ENCODE measurements at regions not wholly inside any gene's neighbourhood (a gene's known extent, or its start where the extent isn't known, plus 50 kb on each side); places are given as distances from the start of the nearest gene placed in this dataset.
"Not testable (repeated sequence)": the region's sequence is repeated elsewhere in the genome, so short reads cannot be mapped to it uniquely, and the experiment has no call there.

- Histone ChIP-seq H3K4me1 (no peaks in the 10 kb centered on the region), H3K4me3 (no peak overlapping the region), H3K9me3 (no peaks in the 10 kb centered on the region), H3K27me3 (ENCODE audit: low read depth) (no peaks in the 10 kb centered on the region), H3K36me3 (replicated peaks) (no peaks in the 10 kb centered on the region)
- in situ Hi-C loops (cut with MboI; ENCODE audit: low sequenced_read_pairs): no loop called here
- no peak for DNase-seq (ENCODE audit: low spot score in 2 of 2)
Measured at GRCh38 chr13:81406639-81407292, 1065.8 kb upstream of the SPRY2 start.

- no peak for DNase-seq (ENCODE audit: low spot score in 2 of 2)
- in situ Hi-C loops (cut with MboI; ENCODE audit: low sequenced_read_pairs): no loop called here
Measured at GRCh38 chr13:81406022-81406421, 1065.1 kb upstream of the SPRY2 start.

GRCh38 chr13:81396192-81396591 is 1055.3 kb upstream of the SPRY2 start:
- peaks cover 25% of the 10 kb centered on the region for H3K4me1 ChIP-seq
- H3K27me3 ChIP-seq (ENCODE audit: low read depth): no peaks in the 10 kb centered on the region
- H3K9me3 ChIP-seq: no peaks in the 10 kb centered on the region
- no peak for DNase-seq (ENCODE audit: low spot score in 2 of 2)
- in situ Hi-C loops (cut with MboI; ENCODE audit: low sequenced_read_pairs): no loop called here
- no peaks in the 10 kb centered on the region for H3K36me3 ChIP-seq (replicated peaks)
- H3K4me3 ChIP-seq: no peak overlapping the region

More at GRCh38 chr13:81406022-81406421, 1065.1 kb upstream of the SPRY2 start:
- no peaks in the 10 kb centered on the region for H3K36me3 ChIP-seq (replicated peaks)
- H3K4me3 ChIP-seq: no peak overlapping the region
- no peaks in the 10 kb centered on the region for H3K4me1 ChIP-seq
- H3K27me3 ChIP-seq (ENCODE audit: low read depth): no peaks in the 10 kb centered on the region
- no peaks in the 10 kb centered on the region for H3K9me3 ChIP-seq

GRCh38 chr13:81395368-81395767 is 1054.4 kb upstream of the SPRY2 start:
- no peaks in the 10 kb centered on the region for H3K27me3 ChIP-seq (ENCODE audit: low read depth)

GRCh38 chr13:81394640-81395039 is 1053.7 kb upstream of the SPRY2 start:
- Histone ChIP-seq H3K36me3 (replicated peaks) (no peaks in the 10 kb centered on the region), H3K4me1 (peaks cover 21% of the 10 kb centered on the region), H3K27me3 (ENCODE audit: low read depth) (no peaks in the 10 kb centered on the region), H3K9me3 (no peaks in the 10 kb centered on the region), H3K4me3 (no peak overlapping the region)
- DNase-seq (ENCODE audit: low spot score in 2 of 2): peak in 1 of 2 experiments; percentile 52
- in situ Hi-C loops (cut with MboI; ENCODE audit: low sequenced_read_pairs): no loop called here

More at GRCh38 chr13:81395368-81395767, 1054.4 kb upstream of the SPRY2 start:
- in situ Hi-C loops (cut with MboI; ENCODE audit: low sequenced_read_pairs): no loop called here
- no peaks in the 10 kb centered on the region for H3K36me3 ChIP-seq (replicated peaks)
- DNase-seq (ENCODE audit: low spot score in 2 of 2): peak in 1 of 2 experiments; percentile 27
- H3K9me3 ChIP-seq: no peaks in the 10 kb centered on the region
- H3K4me3 ChIP-seq: no peak overlapping the region
- peaks cover 21% of the 10 kb centered on the region for H3K4me1 ChIP-seq

- Histone ChIP-seq H3K36me3 (replicated peaks) (no peaks in the 10 kb centered on the region), H3K4me1 (peaks cover 21% of the 10 kb centered on the region), H3K4me3 (no peak overlapping the region), H3K9me3 (no peaks in the 10 kb centered on the region), H3K27me3 (ENCODE audit: low read depth) (no peaks in the 10 kb centered on the region)
- no peak for DNase-seq (ENCODE audit: low spot score in 2 of 2)
- in situ Hi-C loops (cut with MboI; ENCODE audit: low sequenced_read_pairs): no loop called here
Measured at GRCh38 chr13:81393721-81394120, 1052.8 kb upstream of the SPRY2 start.

- no peaks in the 10 kb centered on the region for H3K36me3 ChIP-seq (replicated peaks)
- peak in 1 of 2 experiments; percentile 43 for DNase-seq (ENCODE audit: low spot score in 2 of 2)
- no peaks in the 10 kb centered on the region for H3K27me3 ChIP-seq (ENCODE audit: low read depth)
- no peaks in the 10 kb centered on the region for H3K9me3 ChIP-seq
- no peak overlapping the region for H3K4me3 ChIP-seq
- in situ Hi-C loops (cut with MboI; ENCODE audit: low sequenced_read_pairs): no loop called here
- H3K4me1 ChIP-seq: peaks cover 21% of the 10 kb centered on the region
Measured at GRCh38 chr13:81393110-81393509, 1052.2 kb upstream of the SPRY2 start.

- Histone ChIP-seq H3K27me3 (ENCODE audit: low read depth) (no peaks in the 10 kb centered on the region), H3K36me3 (replicated peaks) (no peaks in the 10 kb centered on the region), H3K4me3 (no peak overlapping the region), H3K9me3 (no peaks in the 10 kb centered on the region), H3K4me1 (peaks cover 11% of the 10 kb centered on the region)
- no peak for DNase-seq (ENCODE audit: low spot score in 2 of 2)
- in situ Hi-C loops (cut with MboI; ENCODE audit: low sequenced_read_pairs): no loop called here
Measured at GRCh38 chr13:81388400-81388799, 1047.5 kb upstream of the SPRY2 start.

GRCh38 chr13:81383444-81383843 is 1042.5 kb upstream of the SPRY2 start:
- Histone ChIP-seq H3K4me3 (no peak overlapping the region), H3K9me3 (no peaks in the 10 kb centered on the region), H3K36me3 (replicated peaks) (no peaks in the 10 kb centered on the region), H3K27me3 (ENCODE audit: low read depth) (no peaks in the 10 kb centered on the region), H3K4me1 (no peaks in the 10 kb centered on the region)
- in situ Hi-C loops (cut with MboI; ENCODE audit: low sequenced_read_pairs): no loop called here
- DNase-seq (ENCODE audit: low spot score in 2 of 2): no peak

- no peak for DNase-seq (ENCODE audit: low spot score in 2 of 2)
- Histone ChIP-seq H3K4me3 (no peak overlapping the region), H3K36me3 (replicated peaks) (no peaks in the 10 kb centered on the region), H3K9me3 (no peaks in the 10 kb centered on the region), H3K4me1 (no peaks in the 10 kb centered on the region), H3K27me3 (ENCODE audit: low read depth) (no peaks in the 10 kb centered on the region)
- in situ Hi-C loops (cut with MboI; ENCODE audit: low sequenced_read_pairs): no loop called here
Measured at GRCh38 chr13:81382246-81382645, 1041.3 kb upstream of the SPRY2 start.

GRCh38 chr13:81381560-81381959 is 1040.6 kb upstream of the SPRY2 start:
- H3K36me3 ChIP-seq (replicated peaks): no peaks in the 10 kb centered on the region
- no peaks in the 10 kb centered on the region for H3K27me3 ChIP-seq (ENCODE audit: low read depth)
- no peak overlapping the region for H3K4me3 ChIP-seq
- no peaks in the 10 kb centered on the region for H3K9me3 ChIP-seq
- in situ Hi-C loops (cut with MboI; ENCODE audit: low sequenced_read_pairs): no loop called here
- DNase-seq (ENCODE audit: low spot score in 2 of 2): no peak
- H3K4me1 ChIP-seq: no peaks in the 10 kb centered on the region

GRCh38 chr13:81379183-81379582 is 1038.3 kb upstream of the SPRY2 start:
- Histone ChIP-seq H3K36me3 (replicated peaks) (no peaks in the 10 kb centered on the region), H3K27me3 (ENCODE audit: low read depth) (no peaks in the 10 kb centered on the region), H3K4me3 (no peak overlapping the region), H3K4me1 (no peaks in the 10 kb centered on the region), H3K9me3 (no peaks in the 10 kb centered on the region)
- DNase-seq (ENCODE audit: low spot score in 2 of 2): no peak
- in situ Hi-C loops (cut with MboI; ENCODE audit: low sequenced_read_pairs): no loop called here

- no peaks in the 10 kb centered on the region for H3K4me1 ChIP-seq
- H3K27me3 ChIP-seq (ENCODE audit: low read depth): no peaks in the 10 kb centered on the region
- H3K4me3 ChIP-seq: no peak overlapping the region
- no peaks in the 10 kb centered on the region for H3K9me3 ChIP-seq
- in situ Hi-C loops (cut with MboI; ENCODE audit: low sequenced_read_pairs): no loop called here
- no peaks in the 10 kb centered on the region for H3K36me3 ChIP-seq (replicated peaks)
- no peak for DNase-seq (ENCODE audit: low spot score in 2 of 2)
Measured at GRCh38 chr13:81377921-81378320, 1037.0 kb upstream of the SPRY2 start.

GRCh38 chr13:81375709-81376108 is 1034.8 kb upstream of the SPRY2 start:
- DNase-seq (ENCODE audit: low spot score in 2 of 2): no peak
- no peaks in the 10 kb centered on the region for H3K9me3 ChIP-seq
- no peak overlapping the region for H3K4me3 ChIP-seq
- no peaks in the 10 kb centered on the region for H3K27me3 ChIP-seq (ENCODE audit: low read depth)
- in situ Hi-C loops (cut with MboI; ENCODE audit: low sequenced_read_pairs): no loop called here
- no peaks in the 10 kb centered on the region for H3K36me3 ChIP-seq (replicated peaks)
- no peaks in the 10 kb centered on the region for H3K4me1 ChIP-seq

GRCh38 chr13:81362711-81363110 is 1021.8 kb upstream of the SPRY2 start:
- H3K4me1 ChIP-seq; H3K4me3 ChIP-seq; H3K36me3 ChIP-seq (replicated peaks); DNase-seq (ENCODE audit: low spot score in 2 of 2); H3K9me3 ChIP-seq; in situ Hi-C loops (cut with MboI; ENCODE audit: low sequenced_read_pairs); H3K27me3 ChIP-seq (ENCODE audit: low read depth): not testable (repeated sequence)

Data from HAP-1 (cell line).